ENCODE measurements at regions not wholly inside any gene's neighbourhood (a gene's known extent, or its start where the extent isn't known, plus 50 kb on each side); places are given as distances from the start of the nearest gene placed in this dataset.

GRCh38 chr10:106226142-106226541 lies 938.4 kb downstream of the SORCS1 start:
- Mint-ChIP-seq H3K4me3 (no peak overlapping the region), H3K4me1 (no peaks in the 10 kb centered on the region)

GRCh38 chr10:106224676-106225075 lies 939.8 kb downstream of the SORCS1 start:
- no peak overlapping the region for H3K27ac Mint-ChIP-seq
- no peak overlapping the region for H3K4me3 Mint-ChIP-seq
- H3K4me1 Mint-ChIP-seq: no peaks in the 10 kb centered on the region
- H3K27me3 Mint-ChIP-seq (ENCODE audit: low read depth): no peaks in the 10 kb centered on the region
- no peaks in the 10 kb centered on the region for H3K36me3 Mint-ChIP-seq (ENCODE audit: low read depth)
- peaks cover 10% of the 10 kb centered on the region for H3K9me3 Mint-ChIP-seq
- TF ChIP-seq CTCF (IDR thresholded peaks at IDR 0.05; ENCODE audit: unreplicated experiment in 3 of 3): no peak

More at GRCh38 chr10:106226142-106226541, 938.4 kb downstream of the SORCS1 start:
- no peak for TF ChIP-seq CTCF (IDR thresholded peaks at IDR 0.05; ENCODE audit: unreplicated experiment in 3 of 3)
- peaks cover 8% of the 10 kb centered on the region for H3K9me3 Mint-ChIP-seq
- no peaks in the 10 kb centered on the region for H3K36me3 Mint-ChIP-seq (ENCODE audit: low read depth)
- no peak overlapping the region for H3K27ac Mint-ChIP-seq
- H3K27me3 Mint-ChIP-seq (ENCODE audit: low read depth): no peaks in the 10 kb centered on the region

- Mint-ChIP-seq H3K9me3 (peaks cover 3% of the 10 kb centered on the region), H3K36me3 (ENCODE audit: low read depth) (no peaks in the 10 kb centered on the region), H3K27me3 (ENCODE audit: low read depth) (no peaks in the 10 kb centered on the region), H3K4me3 (no peak overlapping the region), H3K27ac (no peak overlapping the region), H3K4me1 (peaks cover 4% of the 10 kb centered on the region)
- no peak for TF ChIP-seq CTCF (IDR thresholded peaks at IDR 0.05; ENCODE audit: unreplicated experiment in 3 of 3)
These were observed 946.9 kb downstream of the SORCS1 start for GRCh38 chr10:106217627-106218026.

GRCh38 chr10:106216085-106216484 lies 948.4 kb downstream of the SORCS1 start:
- Mint-ChIP-seq H3K36me3 (ENCODE audit: low read depth) (no peaks in the 10 kb centered on the region), H3K27ac (no peak overlapping the region), H3K4me3 (no peak overlapping the region), H3K9me3 (peaks cover 1% of the 10 kb centered on the region), H3K4me1 (peaks cover 4% of the 10 kb centered on the region), H3K27me3 (ENCODE audit: low read depth) (no peaks in the 10 kb centered on the region)
- no peak for TF ChIP-seq CTCF (IDR thresholded peaks at IDR 0.05; ENCODE audit: unreplicated experiment in 3 of 3)

- TF ChIP-seq CTCF (IDR thresholded peaks at IDR 0.05; ENCODE audit: unreplicated experiment in 3 of 3): no peak
- Mint-ChIP-seq H3K36me3 (ENCODE audit: low read depth) (no peaks in the 10 kb centered on the region), H3K9me3 (no peaks in the 10 kb centered on the region), H3K4me1 (peaks cover 4% of the 10 kb centered on the region), H3K27ac (no peak overlapping the region), H3K27me3 (ENCODE audit: low read depth) (no peaks in the 10 kb centered on the region), H3K4me3 (no peak overlapping the region)
These were observed 950.3 kb downstream of the SORCS1 start for GRCh38 chr10:106214243-106214642.

- H3K9me3 Mint-ChIP-seq: no peaks in the 10 kb centered on the region
- H3K27me3 Mint-ChIP-seq (ENCODE audit: low read depth): no peaks in the 10 kb centered on the region
- H3K36me3 Mint-ChIP-seq (ENCODE audit: low read depth): no peaks in the 10 kb centered on the region
- H3K27ac Mint-ChIP-seq: no peak overlapping the region
- TF ChIP-seq CTCF (IDR thresholded peaks at IDR 0.05; ENCODE audit: unreplicated experiment in 3 of 3): no peak
- no peak overlapping the region for H3K4me3 Mint-ChIP-seq
- peaks cover 4% of the 10 kb centered on the region for H3K4me1 Mint-ChIP-seq
These were observed 951.0 kb downstream of the SORCS1 start for GRCh38 chr10:106213493-106213892.
